AG09309 (cell line): ENCODE measurements at regions not wholly inside any gene's neighbourhood (a gene's known extent, or its start where the extent isn't known, plus 50 kb on each side); places are given as distances from the start of the nearest gene placed in this dataset.

ENCODE experiments used
- DNase-seq: peaks from one replicate; pipeline ENCODE4 v3.0.0-alpha.2; 2010; ENCODE audit warnings: low read depth
- H3K4me3 ChIP-seq: 2 replicates; pipeline ENCODE4 v1.5.1; 2011; ENCODE audit warnings: mild to moderate bottlenecking, low read depth, low read length, moderate library complexity; ENCODE audit not compliant: control insufficient read depth
- TF ChIP-seq, protein P1 (sequence below): IDR thresholded peaks from 2 replicates; pipeline ENCODE4 v1.5.1; 2011; ENCODE audit warnings: mild to moderate bottlenecking, low read depth, low read length, inconsistent platforms; ENCODE audit not compliant: insufficient read depth, control insufficient read depth; ENCODE audit errors: missing control alignments

DNA sequence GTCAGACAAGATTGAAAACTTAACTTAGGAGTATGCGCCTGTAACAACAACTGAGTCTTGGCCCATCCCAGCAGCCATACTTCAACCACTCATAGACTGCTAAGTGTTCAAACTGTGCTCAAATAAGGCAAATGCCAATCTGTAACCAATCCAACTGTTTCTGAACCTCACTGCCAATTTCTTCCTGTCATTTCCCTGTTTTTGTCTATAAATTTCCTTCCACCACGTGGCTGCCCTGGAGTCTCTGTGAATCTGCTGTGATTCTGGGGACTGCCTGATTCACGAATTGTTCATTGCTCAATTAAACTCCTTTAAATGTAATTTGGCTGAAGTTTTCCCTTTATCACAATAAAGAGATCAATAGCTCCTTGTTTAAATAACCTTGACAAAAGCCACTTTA, 50.8 kb upstream of the FREM2 start:
- TF ChIP-seq, protein P1, sequence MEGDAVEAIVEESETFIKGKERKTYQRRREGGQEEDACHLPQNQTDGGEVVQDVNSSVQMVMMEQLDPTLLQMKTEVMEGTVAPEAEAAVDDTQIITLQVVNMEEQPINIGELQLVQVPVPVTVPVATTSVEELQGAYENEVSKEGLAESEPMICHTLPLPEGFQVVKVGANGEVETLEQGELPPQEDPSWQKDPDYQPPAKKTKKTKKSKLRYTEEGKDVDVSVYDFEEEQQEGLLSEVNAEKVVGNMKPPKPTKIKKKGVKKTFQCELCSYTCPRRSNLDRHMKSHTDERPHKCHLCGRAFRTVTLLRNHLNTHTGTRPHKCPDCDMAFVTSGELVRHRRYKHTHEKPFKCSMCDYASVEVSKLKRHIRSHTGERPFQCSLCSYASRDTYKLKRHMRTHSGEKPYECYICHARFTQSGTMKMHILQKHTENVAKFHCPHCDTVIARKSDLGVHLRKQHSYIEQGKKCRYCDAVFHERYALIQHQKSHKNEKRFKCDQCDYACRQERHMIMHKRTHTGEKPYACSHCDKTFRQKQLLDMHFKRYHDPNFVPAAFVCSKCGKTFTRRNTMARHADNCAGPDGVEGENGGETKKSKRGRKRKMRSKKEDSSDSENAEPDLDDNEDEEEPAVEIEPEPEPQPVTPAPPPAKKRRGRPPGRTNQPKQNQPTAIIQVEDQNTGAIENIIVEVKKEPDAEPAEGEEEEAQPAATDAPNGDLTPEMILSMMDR, result no peak
- no peak for DNase-seq
- H3K4me3 ChIP-seq, result no peak overlapping the region

DNA sequence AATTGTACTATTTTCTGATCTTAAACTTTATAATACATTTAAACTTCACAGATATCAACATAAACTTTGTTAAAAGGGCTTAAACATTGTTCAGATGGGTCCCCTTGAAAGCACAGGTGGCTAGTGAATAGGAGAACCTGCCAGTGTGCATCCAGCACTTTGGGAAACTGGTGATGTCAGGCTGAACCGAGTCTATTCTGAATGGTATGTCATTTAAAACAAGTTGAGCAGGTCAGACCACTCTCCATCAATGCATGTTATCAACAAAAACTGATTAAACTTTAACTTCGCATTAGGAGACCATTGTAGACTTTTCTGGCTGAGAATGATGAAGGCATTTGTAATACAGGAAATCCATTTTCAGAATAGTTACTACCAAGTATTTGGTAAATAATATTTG, 50.1 kb upstream of the FREM2 start:
- no peak for DNase-seq
- TF ChIP-seq, protein P1, result no peak

More for the DNA sequence above, 50.1 kb upstream of the FREM2 start:
- no peak overlapping the region for H3K4me3 ChIP-seq
